ENCODE measurements at regions not wholly inside any gene's neighbourhood (a gene's known extent, or its start where the extent isn't known, plus 50 kb on each side); places are given as distances from the start of the nearest gene placed in this dataset.
"Not testable (repeated sequence)": the region's sequence is repeated elsewhere in the genome, so short reads cannot be mapped to it uniquely, and the experiment has no call there.

DNA sequence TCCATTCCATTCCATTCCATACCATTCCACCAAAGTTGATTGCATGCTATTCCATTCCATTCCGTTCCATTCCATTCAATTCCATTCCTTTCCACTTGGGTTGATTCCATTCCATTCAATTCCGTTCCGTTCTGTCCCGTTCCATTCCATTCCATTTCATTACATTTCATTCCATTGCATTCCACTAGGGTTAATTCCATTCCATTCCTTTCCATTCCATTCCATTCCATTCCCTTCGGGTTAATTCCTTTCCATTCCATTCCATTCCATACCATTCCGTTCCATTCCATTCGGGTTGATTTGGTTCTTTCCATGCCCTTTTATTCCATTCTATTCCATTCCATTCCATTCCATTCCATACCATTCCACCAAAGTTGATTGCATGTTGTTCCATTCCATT, 131.9 kb downstream of the CWH43 start:
- DNase-seq (ENCODE audit: low read depth, low spot score) = not testable (repeated sequence)

DNA sequence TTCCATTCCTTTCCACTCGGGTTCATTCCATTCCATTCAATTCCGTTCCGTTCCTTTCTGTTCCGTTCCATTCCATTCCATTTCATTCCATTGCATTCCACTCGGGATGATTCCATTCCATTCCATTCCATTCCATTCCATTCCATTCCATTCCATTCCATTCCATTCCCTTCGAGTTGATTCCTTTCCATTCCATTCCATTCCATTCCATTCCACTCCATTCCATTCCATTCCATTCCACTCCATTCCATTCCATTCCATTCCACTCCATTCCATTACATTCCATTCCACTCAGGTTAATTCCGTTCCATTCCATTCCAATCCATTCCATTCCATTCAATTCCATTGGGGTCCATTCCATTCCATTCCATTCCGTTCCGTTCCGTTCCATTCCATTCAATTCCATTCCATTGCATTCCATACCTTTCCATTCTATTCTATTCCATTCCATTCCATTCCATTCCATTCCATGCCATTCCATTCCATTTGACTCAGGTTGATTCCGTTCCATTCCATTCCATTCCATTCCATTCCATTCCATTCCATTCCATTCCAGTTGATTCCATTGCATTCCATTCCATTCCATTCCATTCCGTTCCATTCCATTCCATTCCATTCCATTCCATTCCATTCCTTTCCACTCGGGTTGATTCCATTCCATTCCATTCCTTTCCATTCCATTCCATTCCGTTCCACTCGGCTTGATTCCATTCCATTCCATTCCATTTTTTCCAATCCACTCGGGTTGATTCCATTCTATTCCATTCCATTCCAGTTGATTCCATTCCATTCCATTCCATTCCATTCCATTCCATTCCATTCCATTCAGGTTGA, 132.5 kb downstream of the CWH43 start:
- not testable (repeated sequence) for DNase-seq (ENCODE audit: low read depth, low spot score)

DNA sequence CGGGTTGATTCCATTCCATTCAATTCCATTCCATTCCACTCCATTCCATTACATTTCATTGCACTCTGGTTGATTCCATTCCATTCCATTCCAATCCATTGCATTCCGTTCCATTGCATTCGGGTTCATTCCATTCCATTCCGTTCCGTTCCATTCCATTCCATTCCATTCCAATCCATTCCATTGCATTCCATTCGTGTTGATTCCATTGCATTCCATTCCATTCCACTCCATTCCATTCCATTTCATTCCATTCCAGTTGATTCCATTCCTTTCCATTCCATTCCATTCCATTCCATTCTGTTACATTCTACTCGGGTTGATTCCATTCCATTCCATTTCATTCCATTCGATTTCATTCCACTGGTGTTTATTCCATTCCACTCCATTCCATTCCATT, 133.3 kb downstream of the CWH43 start:
- DNase-seq (ENCODE audit: low read depth, low spot score) = not testable (repeated sequence)

DNA sequence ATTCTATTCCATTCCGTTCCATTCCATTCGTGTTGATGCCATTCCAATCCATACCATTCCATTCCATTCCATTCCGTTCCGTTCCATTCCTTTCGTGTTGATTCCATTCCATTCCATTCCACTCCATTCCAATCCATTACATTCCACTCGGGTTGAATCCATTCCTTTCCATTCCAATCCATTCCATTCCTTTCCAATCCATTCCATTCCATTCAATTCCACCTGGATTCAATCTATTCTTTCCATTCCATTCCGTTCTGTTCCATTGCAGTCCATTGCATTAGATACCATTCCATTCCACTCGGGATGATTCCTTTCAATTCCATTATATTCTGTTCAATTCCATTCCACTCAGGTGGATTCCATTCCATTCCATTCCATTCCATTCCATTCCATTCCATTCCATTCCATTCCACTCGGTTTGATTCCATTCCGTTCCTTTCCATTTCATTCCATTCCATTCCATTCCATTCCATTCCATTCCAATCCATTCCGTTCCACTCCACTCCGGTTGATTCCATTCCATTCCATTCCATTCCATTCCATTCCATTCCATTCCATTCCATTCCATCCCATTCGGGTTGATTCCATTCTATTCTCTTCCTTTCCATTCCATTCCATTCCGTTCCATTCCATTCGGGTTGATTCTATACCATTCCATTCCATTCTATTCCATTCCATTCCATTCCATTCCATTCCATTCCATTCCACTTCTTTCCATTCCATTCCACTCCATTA, 134.1 kb downstream of the CWH43 start:
- not testable (repeated sequence) for DNase-seq (ENCODE audit: low read depth, low spot score)

DNA sequence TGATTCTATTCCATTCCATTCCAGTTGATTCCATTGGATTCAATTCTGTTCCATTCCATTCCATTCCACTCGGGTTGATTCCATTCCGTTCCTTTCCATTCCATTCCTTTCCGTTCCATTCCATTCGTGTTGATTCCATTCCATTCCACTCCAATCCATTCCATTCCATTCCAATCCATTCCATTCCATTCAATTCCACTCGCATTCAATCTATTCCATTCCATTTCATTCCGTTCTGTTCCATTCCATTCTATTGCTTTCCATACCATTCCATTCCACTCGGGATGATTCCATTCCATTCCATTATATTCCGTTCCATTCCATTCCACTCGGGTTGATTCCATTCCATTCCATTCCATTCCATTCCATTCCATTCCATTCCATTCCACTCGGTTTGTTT, 134.7 kb downstream of the CWH43 start:
- DNase-seq (ENCODE audit: low read depth, low spot score) = peak; percentile 0

DNA sequence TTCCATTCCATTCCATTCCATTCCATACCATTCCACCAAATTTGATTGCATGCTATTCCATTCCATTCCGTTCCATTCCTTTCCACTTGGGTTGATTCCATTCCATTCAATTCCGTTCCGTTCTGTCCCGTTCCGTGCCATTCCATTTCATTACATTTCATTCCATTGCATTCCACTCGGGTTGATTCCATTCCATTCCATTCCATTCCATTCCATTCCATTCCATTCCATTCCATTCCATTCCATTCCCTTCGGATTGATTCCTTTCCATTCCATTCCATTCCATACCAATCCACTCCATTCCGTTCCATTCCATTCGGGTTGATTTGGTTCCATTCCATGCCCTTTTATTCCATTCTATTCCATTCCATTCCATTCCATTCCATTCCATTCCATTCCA, 140.4 kb downstream of the CWH43 start:
- DNase-seq (ENCODE audit: low read depth, low spot score) = not testable (repeated sequence)

DNA sequence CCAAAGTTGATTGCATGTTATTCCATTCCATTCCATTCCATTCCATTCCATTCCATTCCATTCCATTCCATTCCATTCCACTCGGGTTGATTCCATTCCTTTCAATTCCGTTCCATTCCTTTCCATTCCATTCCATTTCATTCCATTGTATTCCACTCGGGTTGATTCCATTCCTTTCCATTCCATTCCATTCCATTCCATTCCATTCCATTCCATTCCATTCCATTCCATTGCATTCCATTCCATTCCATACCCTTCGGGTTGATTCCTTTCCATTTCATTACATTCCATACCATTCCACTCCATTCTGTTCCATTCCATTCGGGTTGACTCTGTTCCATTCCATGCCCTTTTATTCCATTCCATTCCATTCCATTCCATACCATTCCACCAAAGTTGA, 140.8 kb downstream of the CWH43 start:
- not testable (repeated sequence) for DNase-seq (ENCODE audit: low read depth, low spot score)

DNA sequence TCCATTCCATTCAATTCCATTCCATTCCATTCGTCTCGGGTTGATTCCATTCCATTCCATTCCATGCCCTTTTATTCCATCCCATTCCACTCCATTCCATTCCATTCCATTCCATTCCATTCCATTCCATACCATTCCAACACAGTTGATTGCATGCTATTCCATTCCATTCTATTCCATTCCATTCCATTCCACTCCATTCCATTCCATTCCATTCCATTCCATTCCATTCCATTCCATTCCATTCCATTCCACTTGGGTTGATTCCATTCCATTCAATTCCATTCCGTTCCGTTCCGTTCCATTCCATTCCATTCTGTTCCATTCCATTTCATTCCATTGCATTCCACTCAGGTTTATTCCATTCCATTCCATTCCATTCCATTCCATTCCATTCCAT, 143.3 kb downstream of the CWH43 start:
- DNase-seq (ENCODE audit: low read depth, low spot score) = not testable (repeated sequence)

DNA sequence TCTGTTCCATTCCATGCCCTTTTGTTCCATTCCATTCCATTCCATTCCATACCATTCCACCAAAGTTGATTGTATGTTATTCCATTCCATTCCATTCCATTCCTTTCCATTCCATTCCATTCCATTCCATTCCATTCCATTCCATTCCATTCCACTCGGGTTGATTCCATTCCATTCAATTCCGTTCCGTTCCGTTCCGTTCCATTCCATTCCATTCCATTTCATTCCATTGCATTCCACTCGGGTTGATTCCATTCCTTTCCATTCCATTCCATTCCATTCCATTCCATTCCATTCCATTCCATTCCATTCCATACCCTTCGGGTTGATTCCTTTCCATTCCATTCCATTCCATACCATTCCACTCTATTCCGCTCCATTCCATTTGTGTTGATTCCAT, 143.8 kb downstream of the CWH43 start:
- DNase-seq (ENCODE audit: low read depth, low spot score) = not testable (repeated sequence)

DNA sequence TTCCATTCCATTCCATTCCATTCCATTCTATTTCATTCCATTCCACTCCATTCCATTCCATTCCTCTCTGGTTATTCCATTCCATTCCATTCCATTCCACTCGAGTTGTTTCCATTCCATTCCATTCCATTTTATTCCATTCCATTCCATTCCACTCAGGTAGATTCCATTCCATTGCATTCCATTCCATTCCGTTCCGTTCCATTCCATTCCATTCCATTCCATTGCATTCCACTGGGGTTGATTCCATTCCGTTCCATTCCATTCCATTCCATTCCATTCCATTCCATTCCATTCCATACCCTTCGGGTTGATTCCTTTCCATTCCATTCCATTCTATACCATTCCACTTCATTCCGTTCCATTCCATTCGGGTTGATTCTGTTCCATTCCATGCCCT, 144.6 kb downstream of the CWH43 start:
- not testable (repeated sequence) for DNase-seq (ENCODE audit: low read depth, low spot score)

DNA sequence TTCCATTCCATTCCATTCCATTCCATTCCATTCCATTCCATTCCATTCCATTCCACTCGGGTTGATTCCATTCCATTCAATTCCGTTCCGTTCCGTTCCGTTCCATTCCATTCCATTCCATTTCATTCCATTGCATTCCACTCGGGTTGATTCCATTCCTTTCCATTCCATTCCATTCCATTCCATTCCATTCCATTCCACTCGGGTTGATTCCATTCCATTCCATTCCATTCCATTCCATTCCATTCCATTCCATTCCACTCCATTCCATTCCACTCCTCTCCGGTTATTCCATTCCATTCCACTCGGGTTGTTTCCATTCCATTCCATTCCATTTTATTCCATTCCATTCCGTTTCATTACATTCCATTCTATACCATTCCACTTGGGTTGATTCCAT, 151.0 kb downstream of the CWH43 start:
- DNase-seq (ENCODE audit: low read depth, low spot score) = not testable (repeated sequence)

DNA sequence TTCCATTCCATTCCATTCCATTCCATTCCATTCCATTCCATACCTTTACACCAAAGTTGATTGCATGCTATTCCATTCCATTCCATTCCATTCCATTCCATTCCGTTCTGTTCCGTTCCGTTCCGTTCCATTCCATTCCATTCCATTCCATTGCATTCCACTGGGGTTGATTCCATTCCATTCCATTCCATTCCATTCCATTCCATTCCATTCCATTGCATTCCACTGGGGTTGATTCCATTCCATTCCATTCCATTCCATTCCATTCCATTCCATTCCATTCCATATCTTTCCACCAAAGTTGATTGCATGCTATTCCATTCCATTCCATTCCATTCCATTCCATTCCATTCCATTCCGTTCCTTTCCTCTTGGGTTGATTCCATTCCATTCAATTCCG, 151.9 kb downstream of the CWH43 start:
- DNase-seq (ENCODE audit: low read depth, low spot score) = not testable (repeated sequence)

DNA sequence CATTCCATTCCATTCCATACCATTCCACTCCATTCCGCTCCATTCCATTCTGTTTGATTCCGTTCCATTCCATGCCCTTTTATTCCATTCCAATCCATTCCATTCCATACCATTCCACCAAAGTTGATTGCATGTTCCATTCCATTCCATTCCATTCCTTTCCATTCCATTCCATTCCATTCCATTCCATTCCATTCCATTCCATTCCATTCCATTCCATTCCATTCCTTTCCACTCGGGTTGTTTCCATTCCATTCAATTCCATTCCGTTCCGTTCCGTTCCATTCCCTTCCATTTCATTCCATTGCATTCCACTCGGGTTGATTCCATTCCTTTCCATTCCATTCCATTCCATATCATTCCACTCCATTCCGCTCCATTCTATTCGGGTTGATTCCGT, 152.7 kb downstream of the CWH43 start:
- DNase-seq (ENCODE audit: low read depth, low spot score) = not testable (repeated sequence)

DNA sequence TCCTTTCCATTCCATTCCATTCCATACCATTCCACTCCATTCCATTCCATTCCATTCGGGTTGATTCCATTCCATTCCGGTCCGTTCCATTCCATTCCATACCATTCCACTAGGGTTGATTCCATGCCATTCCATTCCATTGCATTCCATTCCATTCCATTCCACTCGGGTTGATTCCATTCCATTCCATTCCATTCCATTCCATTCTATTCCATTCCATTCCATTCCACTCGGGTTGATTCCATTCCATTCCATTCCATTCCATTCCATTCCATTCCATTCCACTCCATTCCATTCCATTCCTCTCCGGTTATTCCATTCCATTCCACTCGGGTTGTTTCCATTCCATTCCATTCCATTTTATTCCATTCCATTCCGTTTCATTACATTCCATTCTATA, 153.4 kb downstream of the CWH43 start:
- DNase-seq (ENCODE audit: low read depth, low spot score) = not testable (repeated sequence)

DNA sequence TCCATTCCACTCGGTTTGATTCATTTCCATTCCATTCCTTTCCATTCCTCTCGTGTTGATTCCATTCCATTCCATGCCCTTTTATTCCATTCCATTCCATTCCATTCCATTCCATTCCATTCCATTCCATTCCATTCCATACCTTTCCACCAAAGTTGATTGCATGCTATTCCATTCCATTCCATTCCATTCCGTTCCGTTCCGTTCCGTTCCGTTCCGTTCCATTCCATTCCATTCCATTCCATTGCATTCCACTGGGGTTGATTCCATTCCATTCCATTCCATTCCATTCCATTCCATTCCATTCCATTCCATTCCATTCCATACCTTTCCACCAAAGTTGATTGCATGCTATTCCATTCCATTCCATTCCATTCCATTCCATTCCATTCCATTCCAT, 154.3 kb downstream of the CWH43 start:
- DNase-seq (ENCODE audit: low read depth, low spot score) = not testable (repeated sequence)

DNA sequence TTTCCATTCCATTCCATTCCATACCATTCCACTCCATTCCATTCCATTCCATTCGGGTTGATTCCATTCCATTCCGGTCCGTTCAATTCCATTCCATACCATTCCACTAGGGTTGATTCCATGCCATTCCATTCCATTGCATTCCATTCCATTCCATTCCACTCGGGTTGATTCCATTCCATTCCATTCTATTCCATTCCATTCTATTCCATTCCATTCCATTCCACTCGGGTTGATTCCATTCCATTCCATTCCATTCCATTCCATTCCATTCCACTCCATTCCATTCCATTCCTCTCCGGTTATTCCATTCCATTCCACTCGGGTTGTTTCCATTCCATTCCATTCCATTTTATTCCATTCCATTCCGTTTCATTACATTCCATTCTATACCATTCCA, 155.9 kb downstream of the CWH43 start:
- DNase-seq (ENCODE audit: low read depth, low spot score) = not testable (repeated sequence)

DNA sequence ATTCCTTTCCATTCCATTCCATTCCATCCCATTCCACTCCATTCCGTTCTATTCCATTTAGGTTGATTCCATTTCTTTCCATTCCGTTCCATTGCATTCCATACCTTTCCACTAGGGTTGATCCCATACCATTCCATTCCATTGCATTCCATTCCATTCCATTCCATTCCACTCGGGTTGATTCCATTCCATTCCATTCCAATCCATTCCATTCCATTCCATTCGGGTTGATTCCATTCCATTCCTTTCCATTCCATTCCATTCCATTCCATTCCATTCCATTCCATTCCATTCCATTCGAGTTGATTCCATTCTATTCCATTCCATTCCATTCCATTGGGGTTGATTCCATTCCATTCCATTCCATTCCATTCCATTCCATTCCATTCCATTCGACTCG, 161.1 kb downstream of the CWH43 start:
- not testable (repeated sequence) for DNase-seq (ENCODE audit: low read depth, low spot score)

DNA sequence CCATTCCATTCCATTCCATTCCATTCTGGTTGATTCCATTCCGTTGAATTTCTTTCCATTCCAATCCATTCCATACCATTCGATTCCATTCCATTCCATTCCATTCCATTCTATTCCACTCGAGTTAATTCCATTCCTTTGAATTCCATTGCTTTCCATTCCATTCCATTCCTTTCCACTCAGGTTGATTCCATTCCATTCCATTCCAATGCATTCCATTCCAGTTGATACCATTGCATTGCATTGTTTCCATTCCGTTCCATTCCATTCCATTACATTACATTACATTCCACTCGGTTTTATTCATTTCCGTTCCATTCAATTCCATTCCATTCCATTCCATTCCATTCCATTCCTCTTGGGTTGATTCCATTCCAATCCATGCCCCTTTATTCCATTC, 161.5 kb downstream of the CWH43 start:
- DNase-seq (ENCODE audit: low read depth, low spot score) = not testable (repeated sequence)

DNA sequence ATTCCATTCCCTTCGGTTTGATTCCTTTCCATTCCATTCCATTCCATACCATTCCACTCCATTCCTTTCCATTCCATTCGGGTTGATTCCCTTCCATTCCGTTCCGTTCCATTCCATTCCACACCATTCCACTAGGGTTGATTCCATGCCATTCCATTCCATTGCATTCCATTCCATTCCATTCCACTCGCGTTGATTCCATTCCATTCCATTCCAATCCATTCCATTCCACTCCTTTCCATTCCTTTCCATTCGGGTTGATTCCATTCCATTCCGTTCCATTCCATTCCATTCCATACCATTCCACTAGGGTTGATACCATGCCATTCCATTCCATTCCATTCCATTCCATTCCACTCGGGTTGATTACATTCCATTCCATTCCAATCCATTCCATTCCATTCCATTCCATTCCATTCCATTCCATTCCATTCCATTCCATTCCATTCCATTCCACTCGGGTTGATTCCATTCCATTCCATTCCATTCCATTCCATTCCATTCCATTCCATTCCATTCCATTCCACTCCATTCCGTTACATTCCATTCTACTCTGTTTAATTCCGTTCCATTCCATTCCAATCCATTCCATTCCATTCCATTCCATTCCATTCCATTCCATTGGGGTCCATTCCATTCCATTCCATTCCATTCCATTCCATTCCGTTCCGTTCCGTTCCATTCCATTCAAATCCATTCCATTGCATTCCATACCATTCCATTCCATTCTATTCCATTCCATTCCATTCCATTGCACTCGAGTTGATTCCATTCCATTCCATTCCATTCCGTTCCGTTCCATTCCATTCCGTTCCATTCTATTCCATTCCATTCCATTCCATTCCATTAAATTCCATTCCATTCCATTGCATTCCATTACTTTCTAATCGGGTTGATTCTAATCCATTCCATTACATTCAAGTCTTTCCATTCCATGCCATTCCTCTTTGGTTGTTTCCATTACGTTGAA, 163.2 kb downstream of the CWH43 start:
- not testable (repeated sequence) for DNase-seq (ENCODE audit: low read depth, low spot score)

DNA sequence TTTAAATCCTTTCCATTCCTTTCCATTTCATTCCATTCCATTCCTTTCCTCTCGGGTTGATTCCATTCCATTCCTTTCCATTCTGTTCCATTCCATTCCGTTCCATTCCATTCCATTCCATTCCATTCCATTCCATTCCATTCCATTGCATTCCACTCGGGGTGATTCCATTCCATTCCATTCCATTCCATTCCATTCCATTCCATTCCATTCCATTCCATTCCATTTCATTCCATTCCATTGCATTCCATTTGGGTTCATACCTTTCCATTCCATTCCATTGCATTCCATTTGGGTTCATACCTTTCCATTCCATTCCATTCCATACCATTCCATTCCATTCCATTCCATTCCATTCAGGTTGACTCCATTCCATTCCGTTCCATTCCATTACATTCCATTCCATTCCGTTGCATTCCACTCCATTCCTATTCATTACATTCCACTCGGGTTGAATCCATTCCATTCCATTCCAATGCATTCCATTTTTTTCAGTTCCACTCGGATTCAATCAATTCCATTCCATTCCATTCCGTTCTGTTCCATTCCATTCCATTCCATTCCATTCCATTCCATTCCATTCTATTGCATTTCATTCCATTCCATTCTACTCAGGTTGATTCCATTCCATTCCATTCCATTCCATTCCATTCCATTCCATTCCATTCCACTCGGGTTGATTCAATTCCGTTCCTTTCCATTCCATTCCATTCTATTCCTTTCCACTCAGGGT, 164.4 kb downstream of the CWH43 start:
- DNase-seq (ENCODE audit: low read depth, low spot score) = not testable (repeated sequence)

DNA sequence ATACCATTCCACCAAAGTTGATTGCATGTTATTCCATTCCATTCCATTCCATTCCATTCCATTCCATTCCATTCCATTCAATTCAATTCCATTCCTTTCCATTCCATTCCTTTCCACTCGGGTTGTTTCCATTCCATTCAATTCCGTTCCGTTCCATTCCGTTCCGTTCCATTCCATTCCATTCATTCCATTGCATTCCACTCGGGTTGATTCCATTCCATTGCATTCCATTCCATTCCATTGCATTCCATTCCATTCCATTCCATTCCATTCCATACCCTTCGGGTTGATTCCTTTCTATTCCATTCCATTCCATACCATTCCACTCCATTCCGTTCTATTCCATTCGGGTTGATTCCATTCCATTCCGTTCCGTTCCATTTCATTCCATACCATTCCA, 166.9 kb downstream of the CWH43 start:
- DNase-seq (ENCODE audit: low read depth, low spot score) = not testable (repeated sequence)

Data from ELF-1 (cell line).